GM18907 (cell line): ENCODE measurements at regions not wholly inside any gene's neighbourhood (a gene's known extent, or its start where the extent isn't known, plus 50 kb on each side); places are given as distances from the start of the nearest gene placed in this dataset.
"Not testable (repeated sequence)": the region's sequence is repeated elsewhere in the genome, so short reads cannot be mapped to it uniquely, and the experiment has no call there.

ENCODE experiments used
- ATAC-seq: cut with Tn5 transposase; IDR thresholded peaks from one replicate; pipeline ENCODE4 v1.9.1; 2021; ENCODE audit warnings: mild to moderate bottlenecking, moderate library complexity; ENCODE audit not compliant: unreplicated experiment

DNA sequence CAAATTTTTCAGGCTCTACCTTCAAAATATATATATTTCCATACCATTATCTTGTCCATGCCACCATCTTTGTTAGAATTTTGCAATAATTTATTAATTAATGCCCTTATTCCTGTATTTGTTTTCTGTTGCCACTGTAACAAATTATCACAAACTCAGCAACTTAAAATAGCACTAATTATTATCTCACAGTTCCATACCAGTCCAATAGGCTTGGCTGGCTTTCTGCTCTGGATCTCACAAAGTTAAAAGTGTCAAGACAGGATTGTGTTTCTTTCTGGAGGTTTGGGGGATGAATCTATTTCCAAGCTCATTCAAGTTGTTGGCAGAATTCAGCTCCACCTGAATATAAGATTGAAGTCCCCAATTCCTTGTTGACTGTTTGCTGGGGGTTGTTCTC lies 58.6 kb upstream of the SLC38A4 start:
- ATAC-seq = no peak

DNA sequence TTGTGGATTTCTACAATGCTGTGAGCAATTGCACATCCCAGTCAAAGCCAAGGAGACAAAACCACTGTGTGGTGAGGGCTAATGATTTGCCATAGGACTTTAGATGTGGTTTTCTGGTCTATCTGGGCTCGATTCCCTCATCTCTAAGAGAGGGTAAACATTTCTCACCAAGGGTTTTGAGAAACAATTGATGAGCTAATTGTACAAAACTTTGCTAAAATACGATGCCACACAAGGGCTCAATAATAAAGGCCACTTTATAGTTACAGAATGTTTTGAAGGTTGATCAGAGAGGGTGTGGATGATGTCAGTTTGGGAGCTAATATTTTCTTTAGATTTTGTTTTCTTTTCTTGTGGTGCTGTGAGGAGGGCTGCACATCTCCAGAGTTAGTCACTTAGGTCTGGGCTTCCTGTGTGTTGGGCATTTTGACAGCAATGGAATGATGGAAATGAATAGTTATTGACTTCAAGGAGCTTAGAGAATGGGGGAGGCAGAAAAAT lies 60.8 kb upstream of the SLC38A4 start:
- ATAC-seq = no peak

GRCh38 chr12:46887870-46888269 lies 62.1 kb upstream of the SLC38A4 start:
- ATAC-seq = no peak

DNA sequence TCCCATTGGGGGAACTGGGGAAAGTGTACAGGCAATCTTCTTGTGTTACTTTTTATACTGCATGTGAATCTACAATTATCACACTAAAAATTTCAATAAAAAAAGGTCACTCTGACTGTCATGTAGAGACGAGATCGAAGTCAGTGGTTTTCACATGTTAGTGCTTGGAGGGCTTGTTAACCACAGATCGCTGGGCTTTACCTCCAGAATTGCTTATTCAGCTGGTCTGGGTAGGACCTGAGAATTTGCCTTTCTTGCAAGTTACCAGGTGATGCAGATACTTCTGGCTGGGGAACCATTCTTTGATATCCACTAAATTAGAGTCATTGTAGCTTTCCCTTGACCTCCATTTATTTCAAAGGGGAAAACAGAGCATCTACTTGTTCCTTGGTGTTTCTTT lies 62.8 kb upstream of the SLC38A4 start:
- no peak for ATAC-seq

DNA sequence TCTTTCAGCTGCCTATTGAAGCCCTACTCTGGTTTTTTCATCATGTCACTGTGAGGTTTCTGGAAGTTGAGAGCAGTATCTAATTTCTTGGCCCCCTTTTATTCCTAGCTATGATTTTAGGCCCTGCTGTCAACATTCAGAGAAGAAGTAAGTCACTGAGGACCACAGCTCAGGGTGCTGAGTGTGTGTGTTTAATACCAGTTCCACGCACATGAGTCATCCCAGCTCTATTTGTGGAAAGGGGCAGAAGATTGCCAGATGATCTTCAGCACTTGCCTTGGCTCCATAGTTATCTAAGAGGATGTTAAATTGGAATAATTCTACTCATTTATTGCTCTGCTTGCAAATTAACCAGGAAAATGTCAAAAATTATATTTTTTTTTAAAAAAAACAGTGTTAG lies 65.5 kb upstream of the SLC38A4 start:
- no peak for ATAC-seq

DNA sequence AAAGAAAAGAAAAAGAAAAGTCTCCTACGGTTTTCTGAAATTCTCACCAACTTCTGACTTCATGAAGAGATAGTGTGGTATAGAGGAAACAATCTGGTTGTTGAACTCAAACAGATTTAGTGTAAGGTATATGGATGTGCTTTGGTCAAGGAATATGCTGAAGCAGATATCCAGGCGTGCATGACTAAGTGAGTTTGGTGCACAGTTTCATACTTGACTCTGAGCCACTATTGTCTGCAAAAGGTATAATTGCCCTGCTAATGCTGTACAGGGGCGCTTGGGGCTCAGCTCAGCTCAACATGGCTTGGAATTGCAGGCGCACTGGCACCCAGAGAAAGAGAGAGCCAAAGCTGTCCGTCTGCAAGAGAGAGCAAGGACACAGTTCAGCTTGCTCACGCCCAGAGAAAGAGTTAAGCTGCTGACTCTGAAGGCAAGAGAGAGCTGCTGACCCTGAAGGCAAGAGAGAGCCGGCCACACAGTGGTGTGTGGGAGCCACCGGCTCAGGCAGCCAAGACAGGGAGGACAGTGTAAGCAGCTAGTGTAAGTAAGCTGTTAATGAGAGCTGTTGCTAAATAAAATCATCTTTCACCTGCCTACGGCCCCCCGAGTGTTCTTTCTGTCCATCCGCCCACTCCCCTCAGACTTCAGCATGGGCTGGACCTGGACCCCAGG lies 66.4 kb upstream of the SLC38A4 start:
- ATAC-seq = no peak

DNA sequence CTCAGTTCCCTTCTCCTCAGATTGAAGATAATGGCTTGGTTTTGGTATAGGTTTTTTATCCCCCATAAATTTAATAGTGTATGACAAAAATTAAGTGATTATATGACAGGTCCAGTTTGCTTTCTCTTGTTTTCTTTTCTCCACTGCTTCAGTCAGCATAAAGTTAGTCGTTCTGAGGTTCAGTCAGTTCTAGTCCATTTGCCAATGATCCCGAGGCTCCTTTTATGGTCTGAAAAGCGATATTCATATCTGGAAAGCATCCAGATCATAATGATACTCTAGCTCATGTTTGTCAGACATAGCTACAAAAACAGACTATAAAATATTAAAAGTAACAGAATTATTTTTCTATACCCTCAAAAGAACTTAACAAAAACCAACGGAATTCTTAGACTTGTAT lies 67.1 kb upstream of the SLC38A4 start:
- ATAC-seq = no peak

DNA sequence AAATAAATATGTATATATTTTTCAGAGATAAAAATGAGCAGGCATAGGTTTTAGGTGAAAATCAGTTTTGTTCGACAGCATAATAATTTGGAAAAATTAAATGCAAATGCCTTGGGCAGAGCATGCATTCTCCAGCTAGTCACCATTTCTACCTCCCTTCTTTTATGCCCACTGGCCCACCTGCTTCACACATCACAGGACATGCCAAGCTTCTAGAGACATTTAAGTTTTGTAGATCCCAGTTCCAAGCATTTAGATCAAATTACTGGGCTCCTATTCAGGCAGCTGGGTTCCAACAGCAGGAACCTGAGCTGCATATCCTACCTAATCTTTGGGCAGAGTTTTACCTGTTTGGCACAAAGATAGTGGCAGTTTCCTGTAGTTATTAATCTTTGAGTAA lies 67.6 kb upstream of the SLC38A4 start:
- ATAC-seq = no peak

GRCh38 chr12:46895726-46896125 lies 69.9 kb upstream of the SLC38A4 start:
- ATAC-seq = no peak

GRCh38 chr12:46896680-46897079 lies 70.9 kb upstream of the SLC38A4 start:
- ATAC-seq = no peak

DNA sequence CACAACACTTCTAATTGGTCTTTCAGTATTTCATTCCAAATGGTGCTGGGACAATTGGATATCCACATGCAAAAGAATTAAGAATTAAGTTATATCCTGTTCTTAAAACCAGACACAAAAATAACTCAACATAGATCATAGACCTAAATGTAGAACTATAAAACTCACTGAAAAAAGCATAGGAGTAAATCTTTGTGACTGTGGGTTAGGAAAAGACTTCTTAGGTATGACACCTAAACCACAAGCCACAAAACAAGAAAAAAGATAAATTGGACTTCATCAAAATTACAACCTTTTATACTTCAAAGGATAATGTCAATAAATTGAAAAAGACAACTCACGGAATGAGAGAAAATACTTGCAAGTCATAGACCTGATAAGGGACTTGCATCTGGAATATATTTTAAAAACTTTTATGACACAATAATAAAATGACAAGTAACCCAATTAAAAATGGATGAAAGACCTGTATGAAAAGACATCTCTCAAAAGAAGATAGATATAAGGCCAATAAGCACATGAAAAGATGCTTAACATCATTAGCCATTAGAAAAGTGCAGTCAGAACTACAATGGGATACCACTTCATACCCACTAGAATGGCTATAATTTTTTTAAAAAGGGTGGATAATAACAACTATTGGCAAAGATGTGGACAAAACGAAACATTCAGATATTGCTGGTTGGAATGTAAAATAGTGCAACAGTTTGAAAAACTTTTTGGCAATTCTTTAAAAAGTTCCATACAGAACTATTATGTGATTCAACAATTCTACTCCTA lies 72.5 kb upstream of the SLC38A4 start:
- no peak for ATAC-seq

DNA sequence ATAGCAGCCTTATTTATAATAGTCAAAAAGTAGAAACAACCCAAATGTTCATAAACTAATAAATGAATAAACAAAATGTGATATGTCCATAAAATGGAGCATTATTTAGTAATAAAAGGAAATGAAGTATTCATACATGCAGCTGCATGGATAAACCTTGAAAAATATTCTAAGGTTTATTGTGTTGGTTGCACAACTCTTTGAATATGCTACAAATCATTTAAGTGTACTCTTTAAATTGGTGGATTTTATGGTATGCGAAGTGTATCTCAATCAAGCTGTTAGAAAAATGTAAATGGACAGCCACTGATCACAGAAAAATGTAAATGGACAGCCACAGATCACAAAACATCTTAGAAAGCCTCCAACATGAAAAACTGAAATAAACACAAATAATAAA lies 73.2 kb upstream of the SLC38A4 start:
- no peak for ATAC-seq

- no peak for ATAC-seq
Observed at GRCh38 chr12:46900734-46901463, 75.1 kb upstream of the SLC38A4 start.

- ATAC-seq = no peak
Observed at GRCh38 chr12:46901464-46902205, 75.8 kb upstream of the SLC38A4 start.

- no peak for ATAC-seq
Observed at GRCh38 chr12:46903058-46903457, 77.3 kb upstream of the SLC38A4 start.

GRCh38 chr12:46904406-46905238 lies 78.8 kb upstream of the SLC38A4 start:
- no peak for ATAC-seq

- not testable (repeated sequence) for ATAC-seq
Observed at GRCh38 chr12:46905239-46905627, 79.4 kb upstream of the SLC38A4 start.

DNA sequence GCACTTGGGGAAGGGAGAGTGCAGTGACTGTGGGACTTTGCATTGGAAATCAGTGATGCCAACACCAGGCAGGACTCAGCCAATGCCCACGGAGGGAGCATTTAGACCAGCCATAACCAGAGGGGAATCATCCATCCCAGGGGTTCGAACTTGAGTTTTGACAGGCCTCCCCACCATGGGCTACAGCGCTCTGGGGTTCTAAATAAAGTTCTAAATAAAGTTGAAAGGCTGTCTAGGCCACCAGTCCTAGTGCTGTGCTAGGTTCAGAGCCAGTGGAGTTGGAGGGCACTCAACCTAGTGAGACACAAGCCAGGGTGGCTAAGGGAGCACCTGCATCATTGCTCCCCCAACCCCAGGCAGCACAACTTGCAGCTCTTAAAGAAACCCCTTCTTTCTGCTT lies 82.0 kb upstream of the SLC38A4 start:
- ATAC-seq = no peak

- no peak for ATAC-seq
Observed at GRCh38 chr12:46908236-46908935, 82.6 kb upstream of the SLC38A4 start.
